Kidney (tissue), 13 donors: ENCODE measurements at regions not wholly inside any gene's neighbourhood (a gene's known extent, or its start where the extent isn't known, plus 50 kb on each side); places are given as distances from the start of the nearest gene placed in this dataset.

Experiments used
- DNase-seq, 5 donors: peaks; one replicate each; pipeline ENCODE4 v3.0.0-alpha.2; 2013 to 2020
- FAIRE-seq: peaks from 2 replicates; lab custom pipeline; 2012; peaks lifted over from hg19 to GRCh38; lab: Jason Lieb, UNC
- H3K27ac ChIP-seq, 2 donors: one replicate each; pipeline ENCODE4 v1.7.0; 2013; ENCODE audit warnings: low read depth in 2 of 2, low read length in 2 of 2, inconsistent platforms in 1 of 2
- H3K27me3 ChIP-seq: one replicate; pipeline ENCODE4 v1.7.1; 2013; ENCODE audit warnings: low read length, inconsistent platforms; ENCODE audit not compliant: control insufficient read depth, insufficient read depth
- H3K36me3 ChIP-seq, 3 donors: one replicate each; pipeline versions ENCODE4 v1.7.0 to v1.7.1; 2013; ENCODE audit warnings: low read length in 3 of 3, control low read depth in 1 of 3, inconsistent platforms in 1 of 3; ENCODE audit not compliant: insufficient read depth in 3 of 3, control insufficient read depth in 2 of 3
- H3K4me1 ChIP-seq, 3 donors: one replicate each; pipeline versions ENCODE4 v1.7.0 to v1.7.1; 2013; ENCODE audit warnings: low read length in 3 of 3, inconsistent platforms in 1 of 3, low read depth in 1 of 3; ENCODE audit not compliant: control insufficient read depth in 2 of 3, insufficient read depth in 2 of 3
- H3K4me3 ChIP-seq, 3 donors: one replicate each; pipeline versions ENCODE4 v1.7.0 to v1.8.1; 2013; ENCODE audit warnings: low read length in 3 of 3, control low read depth in 1 of 3, inconsistent platforms in 1 of 3
- H3K9ac ChIP-seq, 3 donors: one replicate each; pipeline versions ENCODE4 v1.7.0 to v1.7.1; 2013; ENCODE audit warnings: low read length in 3 of 3, control low read depth in 1 of 3, inconsistent platforms in 1 of 3
- H3K9me3 ChIP-seq, 3 donors: one replicate each; pipeline versions ENCODE4 v1.7.0 to v1.7.1; 2013; ENCODE audit warnings: low read length in 3 of 3, control low read depth in 1 of 3, inconsistent platforms in 1 of 3; ENCODE audit not compliant: control insufficient read depth in 2 of 3, insufficient read depth in 1 of 3
- intact Hi-C: fragments of 100-400 bp; cut with DNase I; formaldehyde crosslinking; loops from one replicate; pipeline ENCODE4 v1.11.1; 2022
- TF ChIP-seq, protein P1 (sequence below): IDR thresholded peaks from 3 replicates; pipeline ENCODE4 v1.5.1; 2012; ENCODE audit warnings: mild to moderate bottlenecking, moderate library complexity, borderline replicate concordance; ENCODE audit not compliant: insufficient read depth; ENCODE audit errors: extremely low read depth
- donor health status: control.
- donor health status: control.
- donor health status: control.
- donor health status: control.
- donor health status: control.
- donor health status: DM: yes; HTN: yes; CAD: no.
- donor health status: Normal renal cell carcinoma (clear cell type).

- Histone ChIP-seq H3K4me3 (no peak overlapping the region), H3K27me3 (no peaks in the 10 kb centered on the region), H3K9me3 (no peaks in the 10 kb centered on the region), H3K4me1 (no peaks in the 10 kb centered on the region), H3K27ac (no peak overlapping the region), H3K36me3 (no peaks in the 10 kb centered on the region), H3K9ac (no peak overlapping the region)
- no peak for FAIRE-seq
- intact Hi-C loops, result no loop called here
- DNase-seq, result no peak
- TF ChIP-seq, protein P1, sequence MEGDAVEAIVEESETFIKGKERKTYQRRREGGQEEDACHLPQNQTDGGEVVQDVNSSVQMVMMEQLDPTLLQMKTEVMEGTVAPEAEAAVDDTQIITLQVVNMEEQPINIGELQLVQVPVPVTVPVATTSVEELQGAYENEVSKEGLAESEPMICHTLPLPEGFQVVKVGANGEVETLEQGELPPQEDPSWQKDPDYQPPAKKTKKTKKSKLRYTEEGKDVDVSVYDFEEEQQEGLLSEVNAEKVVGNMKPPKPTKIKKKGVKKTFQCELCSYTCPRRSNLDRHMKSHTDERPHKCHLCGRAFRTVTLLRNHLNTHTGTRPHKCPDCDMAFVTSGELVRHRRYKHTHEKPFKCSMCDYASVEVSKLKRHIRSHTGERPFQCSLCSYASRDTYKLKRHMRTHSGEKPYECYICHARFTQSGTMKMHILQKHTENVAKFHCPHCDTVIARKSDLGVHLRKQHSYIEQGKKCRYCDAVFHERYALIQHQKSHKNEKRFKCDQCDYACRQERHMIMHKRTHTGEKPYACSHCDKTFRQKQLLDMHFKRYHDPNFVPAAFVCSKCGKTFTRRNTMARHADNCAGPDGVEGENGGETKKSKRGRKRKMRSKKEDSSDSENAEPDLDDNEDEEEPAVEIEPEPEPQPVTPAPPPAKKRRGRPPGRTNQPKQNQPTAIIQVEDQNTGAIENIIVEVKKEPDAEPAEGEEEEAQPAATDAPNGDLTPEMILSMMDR, result no peak
Observed at GRCh38 chr6:40856271-40856670, 182.8 kb downstream of the UNC5CL start.

GRCh38 chr6:40855168-40855880 is 183.7 kb downstream of the UNC5CL start:
- TF ChIP-seq, protein P1, result no peak
- Histone ChIP-seq H3K4me1 (no peaks in the 10 kb centered on the region), H3K27me3 (no peaks in the 10 kb centered on the region), H3K4me3 (no peak overlapping the region), H3K9ac (no peak overlapping the region), H3K9me3 (no peaks in the 10 kb centered on the region), H3K27ac (no peak overlapping the region), H3K36me3 (no peaks in the 10 kb centered on the region)
- no peak for DNase-seq
- no peak for FAIRE-seq
- intact Hi-C loops, result no loop called here

GRCh38 chr6:40854592-40854991 is 184.4 kb downstream of the UNC5CL start:
- no peaks in the 10 kb centered on the region for H3K4me1 ChIP-seq
- H3K27me3 ChIP-seq, result no peaks in the 10 kb centered on the region
- H3K27ac ChIP-seq, result no peak overlapping the region
- no peaks in the 10 kb centered on the region for H3K36me3 ChIP-seq
- FAIRE-seq, result no peak
- H3K9ac ChIP-seq, result no peak overlapping the region
- no peak for DNase-seq
- H3K4me3 ChIP-seq, result no peak overlapping the region
- TF ChIP-seq, protein P1, result no peak
- intact Hi-C loops, result no loop called here
- no peaks in the 10 kb centered on the region for H3K9me3 ChIP-seq
